NCI-H748 (cell line): ENCODE measurements at regions not wholly inside any gene's neighbourhood (a gene's known extent, or its start where the extent isn't known, plus 50 kb on each side); places are given as distances from the start of the nearest gene placed in this dataset.
A peak's percentile ranks its signal among the peaks of the same experiment; 100 is the strongest.

Experiments used
- DNase-seq: peaks from one replicate; lab custom pipeline; 2025; ENCODE audit not compliant: unreplicated experiment; lab: John Stamatoyannopoulos, UW

DNA sequence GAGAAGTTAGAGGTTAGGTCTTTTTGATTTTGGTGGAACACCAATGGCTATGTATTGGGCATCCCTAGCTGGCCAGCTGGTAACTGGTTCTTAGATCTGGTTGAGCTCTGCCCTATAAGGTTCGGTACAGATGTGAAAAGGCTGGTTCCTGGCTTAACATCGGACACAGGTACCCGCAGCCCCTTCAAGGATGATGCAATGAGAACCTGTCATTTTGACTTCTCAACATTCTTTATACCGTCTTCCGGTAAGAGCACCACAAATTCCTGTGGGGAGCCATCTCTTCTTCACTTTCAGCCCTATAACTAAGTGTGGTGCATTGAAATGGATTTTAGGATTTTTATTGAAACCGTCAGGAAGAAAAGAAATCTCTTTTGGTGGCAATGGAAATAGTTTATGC is 222.8 kb downstream of the ADAMTS9 start:
- no peak for DNase-seq

DNA sequence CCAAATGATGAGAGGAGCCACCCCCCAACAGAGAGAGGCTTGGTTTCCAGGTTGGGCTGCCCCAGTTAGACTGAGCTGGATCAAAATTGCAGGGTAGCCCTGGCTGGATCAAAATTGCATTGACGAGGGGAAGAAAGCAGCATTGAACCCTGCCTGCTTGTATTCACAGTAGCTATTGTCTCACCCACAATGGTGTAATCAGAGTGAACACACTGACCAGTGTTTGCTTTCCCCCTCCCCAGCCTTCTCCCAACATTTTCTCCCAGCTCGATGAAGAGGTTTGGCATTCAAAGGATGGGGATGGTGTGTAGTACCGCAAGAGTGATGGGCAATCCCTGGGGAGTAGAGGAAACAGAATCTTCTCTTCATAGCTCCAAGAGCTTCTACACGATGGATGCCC is 223.8 kb downstream of the ADAMTS9 start:
- DNase-seq = peak; percentile 68

DNA sequence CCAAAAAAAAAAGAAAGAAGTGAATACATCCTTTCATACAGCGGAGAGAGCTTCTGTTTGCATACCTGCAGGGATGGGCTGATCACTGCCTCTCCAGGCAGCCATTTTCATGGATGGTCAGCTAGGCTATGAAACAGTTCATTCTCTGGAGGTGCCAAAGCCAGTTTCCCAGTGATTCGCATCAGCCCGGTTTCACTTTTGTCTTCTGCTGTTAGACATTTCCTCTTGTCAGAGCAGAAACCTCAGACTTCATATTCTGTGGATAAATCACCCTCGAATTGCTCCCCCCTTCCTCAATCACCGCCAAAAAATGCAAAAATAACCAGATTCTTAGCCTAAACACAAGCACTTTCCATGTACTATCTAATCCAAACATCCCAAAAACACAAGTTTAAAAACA is 225.6 kb downstream of the ADAMTS9 start:
- no peak for DNase-seq

DNA sequence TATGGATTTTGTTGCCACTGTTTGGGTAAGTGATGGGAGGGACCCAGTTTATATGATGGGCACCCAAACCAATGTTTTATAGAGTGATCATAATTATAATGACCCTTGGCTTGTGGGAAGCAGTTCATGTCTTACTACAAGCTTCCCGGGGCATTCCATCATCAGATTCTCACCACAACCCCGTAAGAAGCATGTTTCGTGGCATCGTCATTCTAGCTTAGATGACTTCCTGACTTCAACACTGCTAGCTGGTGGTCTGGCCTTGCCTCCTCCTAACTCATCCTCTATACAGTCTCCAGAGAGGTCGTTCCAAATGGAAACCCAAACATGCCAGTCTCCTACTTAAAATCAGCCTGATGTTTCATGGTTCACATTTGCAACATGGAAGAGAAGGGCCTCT is 226.9 kb downstream of the ADAMTS9 start:
- no peak for DNase-seq

DNA sequence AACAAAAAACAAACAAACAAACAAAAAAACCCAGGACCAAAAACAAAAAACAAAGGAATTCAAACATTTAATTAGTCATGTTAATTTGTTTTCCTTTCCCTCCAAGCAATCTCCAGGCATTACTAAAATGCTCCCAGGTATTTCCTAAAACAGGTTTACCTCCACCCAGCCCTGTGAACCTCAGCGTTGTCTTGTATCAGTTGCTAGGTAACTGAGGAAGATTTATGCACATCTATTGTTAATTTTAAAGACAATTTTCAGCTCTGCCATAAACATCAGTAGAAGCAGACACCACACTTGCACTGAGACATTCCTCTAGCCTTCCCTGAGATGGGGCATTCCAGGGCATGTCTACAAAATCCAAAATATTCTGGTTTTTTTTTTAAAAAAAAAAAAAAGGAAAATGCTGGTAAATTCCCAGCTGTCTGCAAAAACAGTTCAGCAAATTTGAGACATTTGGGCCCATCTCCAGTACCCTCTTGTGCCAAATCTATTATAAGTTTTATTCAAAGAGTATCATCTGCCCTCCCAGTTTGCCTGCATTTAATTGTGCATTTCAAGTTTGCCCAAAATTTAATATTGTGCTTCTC is 227.6 kb downstream of the ADAMTS9 start:
- peak; percentile 44 for DNase-seq

DNA sequence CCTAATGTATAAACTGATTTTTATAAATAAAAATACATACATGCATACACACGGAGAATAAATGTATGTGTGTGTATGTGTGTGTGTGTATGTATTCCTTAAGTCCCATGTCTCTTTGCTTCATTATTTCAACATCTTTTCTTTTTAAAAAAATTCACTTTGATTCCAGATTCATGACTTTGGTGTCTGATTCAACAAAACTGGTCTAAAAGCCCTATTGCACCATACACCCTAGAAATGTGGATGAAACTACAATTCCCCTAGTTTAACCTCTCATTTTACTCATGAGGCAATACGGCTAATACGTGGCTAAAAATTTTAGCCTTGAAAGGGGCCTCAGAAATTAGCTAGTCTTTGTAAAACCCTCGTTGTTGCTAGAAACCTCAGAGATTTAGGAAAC is 228.1 kb downstream of the ADAMTS9 start:
- no peak for DNase-seq

DNA sequence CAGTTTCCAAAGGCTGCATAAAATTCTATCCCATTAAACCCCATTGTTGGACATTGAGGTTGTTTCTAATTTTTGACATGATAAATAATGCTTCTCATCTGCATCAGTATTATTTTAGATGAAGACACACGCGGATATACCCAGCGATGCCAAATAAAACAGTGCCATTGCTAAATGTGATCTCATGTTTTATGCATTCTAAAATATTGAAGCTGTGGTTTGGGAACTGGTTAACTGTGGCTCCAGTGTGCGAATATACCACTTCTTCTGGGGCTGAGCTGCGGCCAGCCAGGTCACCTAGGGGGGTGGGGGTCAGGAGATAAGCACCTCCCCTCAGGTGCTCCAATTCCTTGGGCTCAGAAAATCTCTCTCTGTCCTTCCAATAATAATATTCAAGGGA is 230.0 kb downstream of the ADAMTS9 start:
- DNase-seq = no peak

DNA sequence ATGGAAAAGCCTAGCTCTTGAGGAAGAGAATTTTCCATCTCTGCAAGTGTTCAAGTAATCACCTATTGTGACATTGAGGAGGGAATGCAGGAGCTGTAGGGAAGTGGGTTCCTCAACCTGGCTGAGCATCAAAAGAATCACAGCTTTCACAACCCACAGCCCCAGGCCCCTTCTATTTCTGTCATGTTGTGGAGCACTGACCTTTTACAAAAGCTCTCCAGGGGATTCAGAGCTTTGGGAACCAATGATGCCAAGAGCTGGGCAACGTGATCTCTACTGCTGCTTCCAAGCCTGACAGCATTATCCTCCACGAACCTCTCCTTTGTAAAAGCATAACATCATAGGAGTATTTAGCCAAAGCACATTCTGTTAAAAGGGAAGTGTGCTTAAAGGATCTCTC is 231.1 kb downstream of the ADAMTS9 start:
- no peak for DNase-seq

DNA sequence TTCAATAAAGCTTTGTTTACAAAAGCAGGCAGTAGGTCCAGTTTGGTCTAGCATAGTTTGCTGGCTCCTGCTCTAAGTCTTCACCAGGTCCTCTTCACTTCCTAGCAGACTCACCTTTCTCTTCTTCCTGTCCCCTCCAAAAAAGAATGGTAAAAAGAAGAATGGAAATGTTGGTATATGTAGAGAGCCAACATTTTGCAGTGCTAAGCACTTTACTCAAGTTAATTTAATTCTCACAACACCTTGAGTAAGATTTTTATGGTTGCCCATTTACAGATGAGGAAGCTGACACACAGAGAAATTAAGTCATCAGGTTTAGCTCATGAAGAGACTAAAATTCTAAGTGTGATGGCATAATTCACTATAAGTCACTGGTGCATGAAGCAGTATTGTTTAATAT is 230.1 kb upstream of the PRICKLE2 start:
- no peak for DNase-seq

DNA sequence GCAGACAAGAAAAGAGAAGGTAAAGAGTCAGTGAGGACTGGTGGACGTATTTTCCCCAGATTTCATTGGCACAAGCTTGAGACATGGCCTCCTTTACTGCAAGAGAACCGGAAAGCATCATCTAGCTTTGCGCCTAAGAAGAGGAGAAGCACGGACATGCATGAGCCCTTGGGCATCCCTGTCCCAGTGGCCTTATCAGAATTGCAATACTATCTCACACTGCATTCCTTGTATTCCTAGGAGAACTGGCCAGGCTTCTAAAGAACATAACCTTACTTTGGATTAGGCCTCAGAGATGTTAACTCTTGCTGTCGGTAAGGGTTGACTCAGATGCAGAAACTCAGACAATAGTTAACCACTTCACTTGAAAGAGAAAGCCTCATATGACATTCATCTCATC is 229.5 kb upstream of the PRICKLE2 start:
- DNase-seq = no peak

DNA sequence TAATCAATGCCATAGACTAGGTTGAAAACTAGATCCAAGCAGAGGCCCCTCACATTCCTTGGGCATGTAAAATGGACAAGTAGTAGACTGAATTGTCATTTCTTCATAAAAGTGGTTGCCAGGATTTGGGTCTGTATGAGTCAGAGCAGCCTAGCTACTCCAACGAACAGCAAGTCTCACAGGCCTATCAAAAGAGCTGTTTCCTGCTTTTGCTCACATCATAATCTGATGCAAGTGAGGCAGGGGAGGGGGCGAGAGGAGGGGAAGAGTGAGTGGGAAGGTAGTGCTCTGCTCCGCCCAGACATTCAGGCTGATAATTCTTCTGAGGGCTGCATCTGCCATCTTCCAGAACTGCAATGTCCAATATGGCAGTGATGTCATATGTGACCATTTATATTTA is 228.9 kb upstream of the PRICKLE2 start:
- DNase-seq = no peak

DNA sequence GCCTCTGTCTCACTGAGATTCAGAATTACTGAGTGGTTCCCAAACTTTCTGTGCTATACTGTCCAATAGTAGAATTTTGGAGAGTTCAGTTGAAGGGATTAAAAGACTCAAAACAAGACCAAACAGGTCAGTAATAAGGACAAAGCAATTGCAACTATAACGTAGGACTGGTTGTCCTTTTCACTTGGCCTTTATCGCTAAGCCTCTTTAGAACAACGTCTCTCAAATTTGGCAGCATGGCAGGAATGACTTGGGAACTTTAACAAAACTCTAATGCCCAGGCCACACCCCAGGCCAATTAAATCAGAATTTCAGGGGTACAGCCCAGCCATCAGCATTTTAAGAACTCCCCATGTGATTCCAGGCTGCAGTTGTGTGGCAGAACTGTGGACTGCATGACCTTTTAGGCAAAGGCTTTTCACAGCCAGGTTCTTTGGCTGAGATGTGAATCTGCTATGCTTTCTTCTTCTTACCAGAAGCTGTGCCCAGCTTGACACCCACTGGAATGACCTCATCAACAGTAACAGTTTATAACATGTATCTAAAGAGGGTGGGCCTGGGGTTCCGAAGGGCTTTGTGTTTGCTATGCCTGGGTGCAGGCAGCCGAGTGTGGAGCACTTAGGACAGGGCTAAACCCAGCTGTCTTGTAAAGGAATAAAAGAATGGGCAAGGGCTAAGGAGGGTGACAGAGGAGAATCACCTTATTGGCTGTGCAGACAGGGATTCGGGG is 226.2 kb upstream of the PRICKLE2 start:
- no peak for DNase-seq

DNA sequence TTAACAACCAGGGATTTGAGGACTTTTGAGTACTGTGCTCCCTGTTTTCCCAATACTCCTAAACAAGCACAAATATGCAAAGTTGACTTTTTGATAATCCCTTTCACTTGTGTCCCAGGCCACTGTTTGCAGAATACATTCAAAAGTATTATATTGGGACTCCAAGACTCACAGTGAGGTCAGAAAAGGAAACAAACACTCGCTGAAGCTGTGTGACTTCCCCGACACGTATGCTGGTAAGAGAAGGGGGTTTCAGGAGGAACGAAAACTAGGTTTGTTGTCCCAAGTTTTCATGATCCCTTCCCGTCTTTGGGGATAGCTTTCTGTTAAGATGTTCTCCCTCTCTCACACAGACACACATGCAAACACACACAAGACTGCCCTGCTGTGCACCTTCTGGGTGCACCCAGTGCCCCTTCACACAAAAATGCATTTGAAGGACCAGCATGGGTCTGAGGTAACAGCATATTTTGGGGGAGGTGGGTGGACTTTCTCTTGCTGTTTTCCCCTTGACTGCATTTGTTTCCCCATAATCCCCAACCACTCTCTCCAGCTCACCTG is 225.2 kb upstream of the PRICKLE2 start:
- no peak for DNase-seq

DNA sequence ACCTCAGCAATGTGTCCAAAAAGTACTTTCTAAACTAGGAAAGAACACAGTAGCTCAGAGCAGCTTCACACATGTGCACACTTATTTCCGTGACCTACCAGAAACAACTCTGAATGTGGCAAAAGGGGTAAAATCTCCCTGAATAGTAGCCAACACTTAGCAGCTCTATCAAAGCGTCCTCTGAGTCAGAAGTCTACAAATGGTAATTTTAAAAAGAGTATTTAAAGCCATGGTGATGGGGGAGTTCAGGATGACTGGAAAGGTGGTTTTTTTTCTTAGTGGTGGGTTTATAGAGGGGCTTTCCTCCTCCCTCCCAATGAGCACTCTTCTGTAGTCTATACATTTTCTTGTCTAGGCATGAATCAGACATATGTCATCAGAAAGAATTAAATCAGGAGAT is 223.8 kb upstream of the PRICKLE2 start:
- DNase-seq = no peak

DNA sequence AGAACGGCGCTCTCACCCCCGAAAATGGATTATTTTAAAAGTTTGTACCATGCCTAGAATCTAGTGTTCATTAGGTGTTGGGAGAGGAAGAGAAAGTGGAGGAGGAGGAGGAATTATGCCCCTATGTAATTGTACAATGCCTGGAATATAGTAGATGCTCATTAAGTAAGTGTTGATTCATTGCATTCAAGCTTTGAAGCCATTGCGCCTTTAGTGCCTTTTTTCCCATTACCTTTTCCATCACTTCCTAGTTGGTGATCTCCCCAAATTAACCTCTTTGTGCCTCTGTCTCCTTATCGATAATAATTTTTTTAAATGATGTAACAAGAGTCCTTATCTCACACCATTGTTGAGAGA is 220.7 kb upstream of the PRICKLE2 start:
- no peak for DNase-seq

DNA sequence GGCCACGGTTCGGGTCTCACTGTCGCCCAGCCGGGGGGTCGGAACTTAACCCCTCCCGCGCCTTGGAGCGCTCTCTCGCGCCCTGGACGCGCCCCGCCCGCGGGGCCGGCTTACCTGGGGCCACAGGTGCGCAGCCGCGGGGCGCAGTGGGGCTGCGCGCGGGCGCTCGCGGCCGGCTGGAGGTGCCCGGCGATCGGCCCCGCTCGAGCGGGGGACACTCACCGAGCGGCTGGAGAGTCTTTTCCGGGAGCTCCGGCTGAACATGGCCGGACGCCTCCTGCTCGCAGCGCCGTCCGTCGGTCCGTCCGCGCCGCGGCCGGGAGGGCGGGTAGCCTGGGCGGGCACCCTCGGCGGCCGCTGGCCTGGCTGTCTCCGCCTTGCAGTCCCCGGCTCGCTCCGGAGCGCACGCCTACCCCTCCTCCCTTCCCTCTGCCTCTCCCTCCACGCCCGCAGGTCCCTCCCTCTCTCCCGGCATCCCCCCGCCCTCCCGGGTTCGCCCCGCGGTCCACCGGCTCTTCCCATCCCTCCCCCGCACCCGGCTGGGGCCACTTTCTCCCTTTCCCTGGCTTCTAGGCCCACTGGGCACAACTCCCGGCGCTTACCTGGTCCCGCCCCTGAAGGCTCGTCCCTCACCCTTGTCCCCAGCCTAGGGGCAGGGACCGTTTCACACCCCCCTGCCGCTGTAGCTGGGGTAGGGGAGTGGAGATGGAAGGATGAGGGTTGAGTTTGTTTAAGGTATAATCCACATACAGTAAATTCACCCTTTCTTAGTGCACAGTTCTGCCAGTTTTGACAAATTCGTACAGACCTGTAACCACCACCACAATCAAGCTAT is 220.1 kb upstream of the PRICKLE2 start:
- DNase-seq = peak; percentile 61

DNA sequence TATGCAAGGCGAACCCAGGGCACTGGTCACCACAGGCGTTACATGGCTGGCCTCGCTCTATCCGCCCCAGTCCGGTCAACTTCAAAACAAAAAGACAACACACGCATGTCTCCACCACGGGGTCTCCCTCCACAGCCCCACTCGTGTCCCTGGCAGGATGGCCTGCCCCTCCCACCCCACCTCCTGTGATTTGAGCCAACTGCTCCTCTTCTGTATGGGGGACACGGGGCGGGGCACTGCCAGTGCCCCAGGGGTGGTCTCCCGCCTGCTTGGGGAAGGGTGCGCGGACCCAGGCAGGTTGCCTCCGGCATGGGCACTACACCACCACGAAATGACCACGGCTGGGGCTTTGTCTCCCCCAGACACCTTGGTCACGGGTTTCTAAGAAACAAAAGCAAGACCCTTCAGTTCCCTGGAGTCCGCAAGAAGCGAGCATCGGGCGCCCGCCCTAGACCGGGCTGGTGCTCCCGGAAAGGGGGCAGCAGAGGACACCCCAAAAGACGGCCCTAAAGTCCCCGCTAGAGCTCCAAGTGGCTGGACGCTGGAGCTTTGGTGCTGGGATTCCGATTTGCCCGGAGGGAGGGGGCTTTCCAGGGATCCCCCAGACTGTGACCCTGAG is 219.3 kb upstream of the PRICKLE2 start:
- peak; percentile 27 for DNase-seq

DNA sequence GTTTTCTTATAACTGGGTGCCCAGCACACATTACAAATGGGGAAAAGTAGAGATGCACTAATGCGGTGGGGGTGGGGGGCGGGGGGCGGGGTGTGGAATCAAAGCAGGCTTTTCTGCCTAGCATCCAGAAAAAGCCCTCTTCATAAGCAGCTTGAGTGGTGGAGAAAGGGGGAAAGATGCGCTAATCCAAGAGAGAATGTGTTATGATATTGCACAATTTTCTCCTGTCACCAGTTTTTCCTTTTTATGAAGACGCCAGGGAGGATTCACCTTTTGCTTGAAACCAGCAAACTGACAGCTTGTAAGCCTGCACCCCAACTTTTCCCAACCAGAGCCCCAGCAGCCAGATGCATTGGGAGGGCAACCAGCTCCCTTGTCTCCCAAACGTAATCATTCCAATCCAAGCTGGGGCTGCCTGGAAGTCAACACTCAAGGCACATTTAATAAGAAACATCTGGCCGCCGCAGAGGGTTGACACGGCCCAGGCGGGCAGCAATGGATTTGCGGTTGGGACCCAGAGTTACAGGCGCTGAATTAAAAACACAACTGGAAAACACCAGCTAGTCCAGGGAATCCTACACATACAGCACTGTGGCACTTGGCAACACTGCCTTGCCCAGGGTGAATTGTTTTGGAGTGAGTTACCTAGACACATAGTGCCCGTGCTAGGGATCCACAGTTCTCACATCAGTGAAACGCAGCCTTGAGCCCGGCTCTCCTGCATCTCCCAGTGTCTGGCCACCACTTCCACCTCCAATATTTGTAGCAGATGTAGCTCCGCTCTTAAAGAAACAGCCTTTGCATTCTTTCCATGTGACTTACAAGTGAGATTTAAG is 218.5 kb upstream of the PRICKLE2 start:
- peak; percentile 41 for DNase-seq

DNA sequence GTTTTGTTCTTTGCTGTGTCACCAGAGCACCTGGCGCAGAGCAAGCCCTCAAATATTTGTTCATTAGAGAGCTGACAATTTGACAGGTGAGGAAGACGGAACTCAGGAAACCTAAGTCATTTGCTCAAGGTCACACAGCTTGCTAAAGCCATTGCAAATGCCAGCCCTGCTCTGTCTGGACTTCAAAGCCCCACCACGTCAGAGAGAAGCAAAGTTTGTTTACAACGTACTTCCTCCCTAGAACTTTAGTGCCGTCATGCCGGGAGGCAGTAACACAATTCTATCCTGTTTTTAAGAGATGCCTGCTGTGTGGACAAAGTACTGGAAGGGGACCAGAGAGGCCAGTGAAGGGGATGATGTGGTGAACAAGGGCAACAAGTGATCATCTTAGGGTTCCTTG is 216.6 kb upstream of the PRICKLE2 start:
- no peak for DNase-seq

DNA sequence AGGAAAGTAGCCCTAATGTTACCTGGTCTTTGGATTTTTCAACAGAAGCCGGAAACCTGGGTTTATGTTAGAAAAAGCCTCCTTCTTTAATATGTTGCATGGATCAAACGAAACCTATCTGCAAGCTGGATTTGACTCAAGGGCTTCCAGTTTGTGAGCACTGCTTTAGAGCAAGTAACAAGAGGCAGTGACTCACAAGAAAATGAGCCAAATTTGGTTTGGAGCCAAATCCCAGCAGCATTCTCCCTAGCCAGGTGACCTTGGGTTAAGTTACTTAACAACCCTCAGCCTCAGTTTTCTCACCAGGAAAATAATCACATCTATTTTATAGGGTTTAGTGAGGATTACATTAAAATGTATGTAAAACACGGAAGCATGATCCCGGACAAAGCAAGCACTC is 215.2 kb upstream of the PRICKLE2 start:
- peak; percentile 41 for DNase-seq

DNA sequence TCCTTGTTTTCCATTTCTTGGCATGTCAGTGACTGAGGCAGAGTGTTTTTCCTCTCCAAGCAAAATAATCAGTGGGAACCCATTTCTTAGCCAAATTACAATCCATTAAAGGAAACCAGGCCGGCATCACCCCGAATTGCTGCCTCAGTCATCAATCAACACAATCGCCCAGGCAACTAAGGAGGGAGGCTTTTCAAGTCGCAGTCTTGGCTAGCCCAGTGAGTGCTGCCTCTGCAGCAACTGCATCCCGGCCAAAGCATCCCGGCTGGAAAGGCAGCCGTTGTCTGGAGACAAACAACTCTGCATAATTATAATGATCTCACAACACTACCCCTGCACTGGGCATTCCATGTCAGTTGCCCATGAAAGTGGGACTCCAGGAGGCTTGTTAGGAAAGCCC is 213.5 kb upstream of the PRICKLE2 start:
- DNase-seq = no peak
